HCT116 (cell line): ENCODE measurements at regions not wholly inside any gene's neighbourhood (a gene's known extent, or its start where the extent isn't known, plus 50 kb on each side); places are given as distances from the start of the nearest gene placed in this dataset.

Experiments used
- ATAC-seq: fragments of 200-7000 bp; cut with Tn5 transposase; 2 replicates; pipeline ENCODE4 v1.9.1; 2020; ENCODE audit warnings: mild to moderate bottlenecking, moderate library complexity
- BruUV-seq: library from RNA; stranded (reverse); fragments of 400-500 nt; replicated peaks from 2 replicates; lab custom pipeline; 2021; lab: Mats Ljungman, UMichigan
- CTCF ChIA-PET: fragments of 300-600 bp; sonication (Branson Sonifier 250); formaldehyde crosslinking; loops from one replicate; lab custom pipeline; 2021; ENCODE audit warnings: antibody characterized with exemption; lab: Charles Lee
- POLR2A ChIA-PET: fragments of 300-600, 350-600 bp; sonication (Branson Sonifier 250); formaldehyde crosslinking; loops from one replicate; lab custom pipeline; 2021; ENCODE audit warnings: antibody characterized with exemption; lab: Charles Lee
- RAD21 ChIA-PET, 2 experiments: fragments of 300-600 bp; sonication (Branson Sonifier 250); formaldehyde crosslinking; loops; one replicate each; lab custom pipeline; 2023; ENCODE audit warnings: low total read pairs in 2 of 2; ENCODE audit not compliant: uncharacterized antibody in 2 of 2, unreplicated experiment in 2 of 2, low non-redundant PET in 1 of 2; lab: Charles Lee
- DNase-seq: peaks from one replicate; pipeline ENCODE4 v3.0.0-alpha.2; 2010; ENCODE audit warnings: low read depth, low spot score
- H2AFZ ChIP-seq: fragments of 200-600 bp; shearing (Covaris generic), sonication (generic); 2 replicates; pipeline ENCODE4 v1.6.1; 2017; ENCODE audit warnings: low read depth, mixed run types, mixed read lengths, antibody characterized with exemption, low read length; ENCODE audit not compliant: poor library complexity, severe bottlenecking
- H3K27ac ChIP-seq: 2 replicates; pipeline ENCODE4 v1.5.1; 2012; ENCODE audit warnings: low read depth, low read length
- H3K27me3 ChIP-seq: fragments of 200-600 bp; sonication (generic); 2 replicates; pipeline ENCODE4 v1.6.1; 2016; ENCODE audit warnings: mixed run types, low read length, mixed read lengths; ENCODE audit not compliant: insufficient read depth
- H3K36me3 ChIP-seq, 2 experiments: fragments of 200-500 bp in 1 of 2; fragments of 200-600 bp in 1 of 2; sonication (Bioruptor generic) in 1 of 2; sonication (generic) in 1 of 2; 2 replicates each; pipeline versions ENCODE4 v1.5.1 to v1.6.1; 2014 to 2016; ENCODE audit warnings: low read length in 2 of 2, inconsistent platforms in 1 of 2, mixed read lengths in 1 of 2, mixed run types in 1 of 2; ENCODE audit not compliant: insufficient read depth in 2 of 2, control insufficient read depth in 1 of 2
- H3K4me1 ChIP-seq, 2 experiments: fragments of 200-600 bp in 1 of 2; sonication (generic) in 1 of 2; 2 replicates each; pipeline versions ENCODE4 v1.5.1 to v1.6.1; 2012 to 2017; ENCODE audit warnings: low read length in 2 of 2, inconsistent platforms in 1 of 2, mild to moderate bottlenecking in 1 of 2, mixed read lengths in 1 of 2, mixed run types in 1 of 2, moderate library complexity in 1 of 2; ENCODE audit not compliant: insufficient read depth in 2 of 2, control insufficient read depth in 1 of 2
- H3K4me2 ChIP-seq: fragments of 200-600 bp; sonication (generic); 2 replicates; pipeline ENCODE4 v1.6.1; 2017; ENCODE audit warnings: mixed run types, low read length, mixed read lengths
- H3K4me3 ChIP-seq, 2 experiments: fragments of 200-600 bp in 1 of 2; sonication (generic) in 1 of 2; replicated peaks in 1 of 2; 2 replicates each; pipeline ENCODE4 v1.5.1; 2011 to 2016; ENCODE audit warnings: low read length in 2 of 2, control low read depth in 1 of 2, low read depth in 1 of 2, mild to moderate bottlenecking in 1 of 2, mixed read lengths in 1 of 2, mixed run types in 1 of 2
- H3K79me2 ChIP-seq: fragments of 200-600 bp; sonication (generic); 2 replicates; pipeline ENCODE4 v1.6.1; 2017; ENCODE audit warnings: mild to moderate bottlenecking, mixed run types, low read length, moderate library complexity, mixed read lengths; ENCODE audit not compliant: insufficient read depth
- H3K9ac ChIP-seq: fragments of 200-600 bp; sonication (generic); 2 replicates; pipeline ENCODE4 v1.6.1; 2016; ENCODE audit warnings: low read length, mixed read lengths
- H3K9me2 ChIP-seq: fragments of 200-600 bp; sonication (generic), shearing (Covaris generic); 2 replicates; pipeline ENCODE4 v1.6.1; 2017; ENCODE audit warnings: mixed run types, mild to moderate bottlenecking, moderate library complexity; ENCODE audit not compliant: insufficient read depth
- H3K9me3 ChIP-seq, 2 experiments: fragments of 200-500 bp in 1 of 2; fragments of 200-600 bp in 1 of 2; sonication (Bioruptor generic) in 1 of 2; sonication (generic) in 1 of 2; 2 replicates each; pipeline ENCODE4 v1.6.1; 2014 to 2017; ENCODE audit warnings: low read length in 2 of 2, mixed read lengths in 2 of 2, inconsistent platforms in 1 of 2, low read depth in 1 of 2, mild to moderate bottlenecking in 1 of 2, mixed run types in 1 of 2, moderate library complexity in 1 of 2; ENCODE audit not compliant: control insufficient read depth in 1 of 2, insufficient read depth in 1 of 2
- H4K20me1 ChIP-seq: fragments of 200-600 bp; sonication (generic), shearing (Covaris generic); 2 replicates; pipeline ENCODE4 v1.6.1; 2017; ENCODE audit warnings: mixed run types, mild to moderate bottlenecking, moderate library complexity; ENCODE audit not compliant: insufficient read depth
- CBX3 ChIP-seq: IDR thresholded peaks from 2 replicates; pipeline ENCODE4 v1.6.1; 2012; ENCODE audit warnings: low read depth
- CEBPB ChIP-seq: IDR thresholded peaks from 2 replicates; pipeline ENCODE4 v1.6.1; 2012; ENCODE audit warnings: low read depth
- CTCF ChIP-seq, 3 experiments: fragments of 200-600 bp in 1 of 3; sonication (generic) in 1 of 3; IDR thresholded peaks in 2 of 3; conservative IDR thresholded peaks in 1 of 3; 2 replicates each; pipeline ENCODE4 v1.5.1; 2012 to 2017; ENCODE audit warnings: low read depth in 2 of 3, low read length in 2 of 3, antibody characterized with exemption in 1 of 3, borderline replicate concordance in 1 of 3, control low read depth in 1 of 3, mild to moderate bottlenecking in 1 of 3, mixed read lengths in 1 of 3, mixed run types in 1 of 3, moderate library complexity in 1 of 3; ENCODE audit not compliant: insufficient read depth in 1 of 3
- ELF1 ChIP-seq: IDR thresholded peaks from 2 replicates; pipeline ENCODE4 v1.6.1; 2012; ENCODE audit warnings: low read depth, borderline replicate concordance
- EZH2phosphoT487 ChIP-seq: fragments of 200-600 bp; IDR thresholded peaks from 2 replicates; pipeline ENCODE4 v1.6.1; 2018; ENCODE audit warnings: antibody characterized with exemption, borderline replicate concordance
- FOSL1 ChIP-seq: IDR thresholded peaks from 2 replicates; pipeline ENCODE4 v1.6.1; 2012; ENCODE audit warnings: low read depth
- JUND ChIP-seq: IDR thresholded peaks from 2 replicates; pipeline ENCODE4 v1.6.1; 2012
- POLR2A ChIP-seq: IDR thresholded peaks from 2 replicates; pipeline ENCODE4 v1.7.0; 2011; ENCODE audit warnings: borderline replicate concordance; ENCODE audit not compliant: insufficient read depth, insufficient read length; ENCODE audit errors: extremely low read depth
- POLR2AphosphoS5 ChIP-seq: IDR thresholded peaks from 2 replicates; pipeline ENCODE4 v1.6.1; 2011; ENCODE audit warnings: mild to moderate bottlenecking, low read depth, low read length, moderate library complexity
- SP1 ChIP-seq: IDR thresholded peaks from 2 replicates; pipeline ENCODE4 v1.6.1; 2012; ENCODE audit warnings: low read depth
- SRF ChIP-seq: IDR thresholded peaks from 2 replicates; pipeline ENCODE4 v1.6.1; 2012; ENCODE audit warnings: low read depth
- TCF7L2 ChIP-seq: IDR thresholded peaks from 2 replicates; pipeline ENCODE4 v1.7.0; 2011; ENCODE audit warnings: borderline replicate concordance, inconsistent platforms; ENCODE audit not compliant: insufficient read depth, insufficient read length; ENCODE audit errors: extremely low read depth
- YY1 ChIP-seq: IDR thresholded peaks from 2 replicates; pipeline ENCODE4 v1.6.1; 2011; ENCODE audit warnings: low read length, low read depth, moderate library complexity, mild to moderate bottlenecking; ENCODE audit not compliant: insufficient replicate concordance; ENCODE audit errors: extremely low read depth
- ZFX ChIP-seq: fragments of 450-650 bp; IDR thresholded peaks from 2 replicates; pipeline ENCODE4 v1.6.1; 2017
- intact Hi-C: fragments of 100-400 bp; cut with micrococcal nuclease; formaldehyde crosslinking; loops from 2 replicates; pipeline ENCODE4 v1.10.0; 2022
- TF ChIP-seq, protein P1 (sequence below): IDR thresholded peaks from 2 replicates; pipeline ENCODE4 v1.6.1; 2012
- TF ChIP-seq, protein P2 (sequence below): IDR thresholded peaks from 2 replicates; pipeline ENCODE4 v1.6.1; 2012; ENCODE audit warnings: low read depth
- TF ChIP-seq, protein P3 (sequence below): IDR thresholded peaks from 2 replicates; pipeline ENCODE4 v1.6.1; 2012
- TF ChIP-seq, protein P4 (sequence below): IDR thresholded peaks from 2 replicates; pipeline ENCODE4 v1.6.1; 2011; ENCODE audit warnings: mild to moderate bottlenecking, low read length, moderate library complexity; ENCODE audit not compliant: insufficient replicate concordance; ENCODE audit errors: extremely low read depth

- H2AFZ ChIP-seq, result no peak overlapping the region
- ATAC-seq (no peak), DNase-seq (no peak)
- no peak overlapping the region for H3K4me3 ChIP-seq
- POLR2A ChIA-PET, result no interaction called here
- RAD21 ChIA-PET, result no interaction called here
- intact Hi-C loops, result no loop called here
- H3K27me3 ChIP-seq, result no peaks in the 10 kb centered on the region
- H3K9me3 ChIP-seq, result peaks cover 9 to 17% of the 10 kb centered on the region in 2 experiments; a peak in 2 of 4 replicates
- H3K79me2 ChIP-seq, result no peaks in the 10 kb centered on the region
- BruUV-seq, result no TSS peak
- no peak overlapping the region for H3K4me2 ChIP-seq
- no peaks in the 10 kb centered on the region for H3K36me3 ChIP-seq
- H3K9ac ChIP-seq, result no peak overlapping the region
- TF ChIP-seq SP1, result no peak
- TF ChIP-seq FOSL1, result no peak
- TF ChIP-seq CTCF (IDR thresholded peaks at IDR 0.05 in 2 of 3, conservative IDR thresholded peaks at IDR 0.05 in 1 of 3; ENCODE audit: borderline replicate concordance in 1 of 3, insufficient read depth in 1 of 3, low read depth in 2 of 3, low read length in 2 of 3), result no peak
- TF ChIP-seq POLR2AphosphoS5, result no peak
- TF ChIP-seq POLR2A, result no peak
- no peak for TF ChIP-seq TCF7L2
- TF ChIP-seq JUND, result no peak
- TF ChIP-seq, protein P1, sequence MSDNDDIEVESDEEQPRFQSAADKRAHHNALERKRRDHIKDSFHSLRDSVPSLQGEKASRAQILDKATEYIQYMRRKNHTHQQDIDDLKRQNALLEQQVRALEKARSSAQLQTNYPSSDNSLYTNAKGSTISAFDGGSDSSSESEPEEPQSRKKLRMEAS, result no peak
- TF ChIP-seq, protein P2, sequence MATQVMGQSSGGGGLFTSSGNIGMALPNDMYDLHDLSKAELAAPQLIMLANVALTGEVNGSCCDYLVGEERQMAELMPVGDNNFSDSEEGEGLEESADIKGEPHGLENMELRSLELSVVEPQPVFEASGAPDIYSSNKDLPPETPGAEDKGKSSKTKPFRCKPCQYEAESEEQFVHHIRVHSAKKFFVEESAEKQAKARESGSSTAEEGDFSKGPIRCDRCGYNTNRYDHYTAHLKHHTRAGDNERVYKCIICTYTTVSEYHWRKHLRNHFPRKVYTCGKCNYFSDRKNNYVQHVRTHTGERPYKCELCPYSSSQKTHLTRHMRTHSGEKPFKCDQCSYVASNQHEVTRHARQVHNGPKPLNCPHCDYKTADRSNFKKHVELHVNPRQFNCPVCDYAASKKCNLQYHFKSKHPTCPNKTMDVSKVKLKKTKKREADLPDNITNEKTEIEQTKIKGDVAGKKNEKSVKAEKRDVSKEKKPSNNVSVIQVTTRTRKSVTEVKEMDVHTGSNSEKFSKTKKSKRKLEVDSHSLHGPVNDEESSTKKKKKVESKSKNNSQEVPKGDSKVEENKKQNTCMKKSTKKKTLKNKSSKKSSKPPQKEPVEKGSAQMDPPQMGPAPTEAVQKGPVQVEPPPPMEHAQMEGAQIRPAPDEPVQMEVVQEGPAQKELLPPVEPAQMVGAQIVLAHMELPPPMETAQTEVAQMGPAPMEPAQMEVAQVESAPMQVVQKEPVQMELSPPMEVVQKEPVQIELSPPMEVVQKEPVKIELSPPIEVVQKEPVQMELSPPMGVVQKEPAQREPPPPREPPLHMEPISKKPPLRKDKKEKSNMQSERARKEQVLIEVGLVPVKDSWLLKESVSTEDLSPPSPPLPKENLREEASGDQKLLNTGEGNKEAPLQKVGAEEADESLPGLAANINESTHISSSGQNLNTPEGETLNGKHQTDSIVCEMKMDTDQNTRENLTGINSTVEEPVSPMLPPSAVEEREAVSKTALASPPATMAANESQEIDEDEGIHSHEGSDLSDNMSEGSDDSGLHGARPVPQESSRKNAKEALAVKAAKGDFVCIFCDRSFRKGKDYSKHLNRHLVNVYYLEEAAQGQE, result no peak
- TF ChIP-seq YY1, result no peak
- TF ChIP-seq, protein P3, sequence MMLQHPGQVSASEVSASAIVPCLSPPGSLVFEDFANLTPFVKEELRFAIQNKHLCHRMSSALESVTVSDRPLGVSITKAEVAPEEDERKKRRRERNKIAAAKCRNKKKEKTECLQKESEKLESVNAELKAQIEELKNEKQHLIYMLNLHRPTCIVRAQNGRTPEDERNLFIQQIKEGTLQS, result no peak
- no peak for TF ChIP-seq CBX3
- no peak for TF ChIP-seq CEBPB
- TF ChIP-seq EZH2phosphoT487, result no peak
- TF ChIP-seq SRF, result no peak
- TF ChIP-seq, protein P4, sequence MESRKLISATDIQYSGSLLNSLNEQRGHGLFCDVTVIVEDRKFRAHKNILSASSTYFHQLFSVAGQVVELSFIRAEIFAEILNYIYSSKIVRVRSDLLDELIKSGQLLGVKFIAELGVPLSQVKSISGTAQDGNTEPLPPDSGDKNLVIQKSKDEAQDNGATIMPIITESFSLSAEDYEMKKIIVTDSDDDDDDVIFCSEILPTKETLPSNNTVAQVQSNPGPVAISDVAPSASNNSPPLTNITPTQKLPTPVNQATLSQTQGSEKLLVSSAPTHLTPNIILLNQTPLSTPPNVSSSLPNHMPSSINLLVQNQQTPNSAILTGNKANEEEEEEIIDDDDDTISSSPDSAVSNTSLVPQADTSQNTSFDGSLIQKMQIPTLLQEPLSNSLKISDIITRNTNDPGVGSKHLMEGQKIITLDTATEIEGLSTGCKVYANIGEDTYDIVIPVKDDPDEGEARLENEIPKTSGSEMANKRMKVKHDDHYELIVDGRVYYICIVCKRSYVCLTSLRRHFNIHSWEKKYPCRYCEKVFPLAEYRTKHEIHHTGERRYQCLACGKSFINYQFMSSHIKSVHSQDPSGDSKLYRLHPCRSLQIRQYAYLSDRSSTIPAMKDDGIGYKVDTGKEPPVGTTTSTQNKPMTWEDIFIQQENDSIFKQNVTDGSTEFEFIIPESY, result no peak
- no peak for TF ChIP-seq ELF1
- no peak for TF ChIP-seq ZFX
- no peaks in the 10 kb centered on the region for H3K4me1 ChIP-seq
- H3K27ac ChIP-seq, result no peak overlapping the region
- no peaks in the 10 kb centered on the region for H3K9me2 ChIP-seq
- H4K20me1 ChIP-seq, result no peaks in the 10 kb centered on the region; the same call in 1 of the 2 replicates
- CTCF ChIA-PET, result no interaction called here
Observed at GRCh38 chr9:102362470-102363132, 624.2 kb upstream of the GRIN3A start.
